CD4-positive, alpha-beta T cell treated with Interleukin-6 at 100 ng/mL for 8 hours (primary cell): ENCODE measurements at regions not wholly inside any gene's neighbourhood (a gene's known extent, or its start where the extent isn't known, plus 50 kb on each side); places are given as distances from the start of the nearest gene placed in this dataset.

Source experiments
- DNase-seq: peaks from one replicate; pipeline ENCODE4 v3.0.0-alpha.2; 2020; ENCODE audit warnings: mixed read lengths, low spot score

- no peak for DNase-seq
These were observed 89.3 kb upstream of the NKX1-1 start for GRCh38 chr4:1495416-1496115.

GRCh38 chr4:1494416-1495315 lies 88.4 kb upstream of the NKX1-1 start:
- DNase-seq = no peak

GRCh38 chr4:1493540-1494287 lies 87.5 kb upstream of the NKX1-1 start:
- DNase-seq = no peak

- DNase-seq = no peak
These were observed 86.7 kb upstream of the NKX1-1 start for GRCh38 chr4:1492651-1493539.

GRCh38 chr4:1492142-1492457 lies 85.9 kb upstream of the NKX1-1 start:
- DNase-seq = no peak

- DNase-seq = no peak
These were observed 85.3 kb upstream of the NKX1-1 start for GRCh38 chr4:1491328-1492141.

GRCh38 chr4:1490654-1491327 lies 84.5 kb upstream of the NKX1-1 start:
- no peak for DNase-seq

- DNase-seq = no peak
These were observed 83.9 kb upstream of the NKX1-1 start for GRCh38 chr4:1490011-1490653.

GRCh38 chr4:1489639-1489995 lies 83.4 kb upstream of the NKX1-1 start:
- DNase-seq = no peak

GRCh38 chr4:1488831-1489638 lies 82.8 kb upstream of the NKX1-1 start:
- DNase-seq = no peak

- DNase-seq = no peak
These were observed 82.1 kb upstream of the NKX1-1 start for GRCh38 chr4:1488357-1488756.

- no peak for DNase-seq
These were observed 81.5 kb upstream of the NKX1-1 start for GRCh38 chr4:1487761-1488160.

GRCh38 chr4:1487106-1487505 lies 80.9 kb upstream of the NKX1-1 start:
- no peak for DNase-seq

- DNase-seq = no peak
These were observed 79.0 kb upstream of the NKX1-1 start for GRCh38 chr4:1485280-1485679.

GRCh38 chr4:1480720-1481119 lies 74.5 kb upstream of the NKX1-1 start:
- DNase-seq = no peak

- DNase-seq = no peak
These were observed 73.2 kb upstream of the NKX1-1 start for GRCh38 chr4:1479454-1479853.

GRCh38 chr4:1478766-1479355 lies 72.6 kb upstream of the NKX1-1 start:
- DNase-seq = no peak

GRCh38 chr4:1477045-1477840 lies 71.0 kb upstream of the NKX1-1 start:
- DNase-seq = no peak
